HUDEP-2 (cell line): ENCODE measurements at regions not wholly inside any gene's neighbourhood (a gene's known extent, or its start where the extent isn't known, plus 50 kb on each side); places are given as distances from the start of the nearest gene placed in this dataset.
"Not testable (repeated sequence)": the region's sequence is repeated elsewhere in the genome, so short reads cannot be mapped to it uniquely, and the experiment has no call there.

ENCODE experiments used
- DNase-seq, 76 experiments: peaks; one replicate each; lab custom pipeline; 2025; ENCODE audit not compliant: unreplicated experiment in 76 of 76; lab: John Stamatoyannopoulos, UW

- DNase-seq: no peak
These were observed 146.8 kb downstream of the TPRA1 start for GRCh38 chr3:127443581-127444375.

GRCh38 chr3:127442506-127442905 is 148.0 kb downstream of the TPRA1 start:
- no peak for DNase-seq

- no peak for DNase-seq
These were observed 148.8 kb downstream of the TPRA1 start for GRCh38 chr3:127441764-127442163.

- DNase-seq: no peak
These were observed 150.1 kb downstream of the TPRA1 start for GRCh38 chr3:127440384-127440783.

GRCh38 chr3:127439621-127440020 is 150.9 kb downstream of the TPRA1 start:
- no peak for DNase-seq

- no peak for DNase-seq
These were observed 151.1 kb upstream of the PRR20G start for GRCh38 chr3:127438951-127439350.

- no peak for DNase-seq
These were observed 150.5 kb upstream of the PRR20G start for GRCh38 chr3:127438371-127438770.

- not testable (repeated sequence) for DNase-seq
These were observed 147.5 kb upstream of the PRR20G start for GRCh38 chr3:127435299-127435698.

GRCh38 chr3:127431066-127431465 is 143.2 kb upstream of the PRR20G start:
- DNase-seq: peak in 3 of 76 experiments; percentile 0 to 6 (median 3)

- no peak for DNase-seq
These were observed 140.6 kb upstream of the PRR20G start for GRCh38 chr3:127428344-127428997.

GRCh38 chr3:127427666-127428065 is 139.8 kb upstream of the PRR20G start:
- no peak for DNase-seq

GRCh38 chr3:127427156-127427555 is 139.3 kb upstream of the PRR20G start:
- no peak for DNase-seq

GRCh38 chr3:127426444-127427153 is 138.8 kb upstream of the PRR20G start:
- DNase-seq: no peak

GRCh38 chr3:127425505-127426443 is 137.9 kb upstream of the PRR20G start:
- no peak for DNase-seq

- no peak for DNase-seq
These were observed 137.1 kb upstream of the PRR20G start for GRCh38 chr3:127424766-127425504.

- DNase-seq: no peak
These were observed 136.3 kb upstream of the PRR20G start for GRCh38 chr3:127423856-127424765.

- no peak for DNase-seq
These were observed 135.0 kb upstream of the PRR20G start for GRCh38 chr3:127422663-127423375.
